B cell (primary cell): ENCODE measurements at regions not wholly inside any gene's neighbourhood (a gene's known extent, or its start where the extent isn't known, plus 50 kb on each side); places are given as distances from the start of the nearest gene placed in this dataset.

Experiments used
- ATAC-seq: fragments of 200-7000 bp; cut with Tn5 transposase; one replicate; pipeline ENCODE4 v1.10.0; 2021; ENCODE audit warnings: low read depth, mild to moderate bottlenecking, moderate number of reproducible peaks, moderate library complexity
- CTCF ChIA-PET: fragments of 350-600 bp; sonication (Branson Sonifier 250); formaldehyde crosslinking; loops from one replicate; lab custom pipeline; 2021; ENCODE audit warnings: antibody characterized with exemption, inconsistent platforms; lab: Charles Lee
- POLR2A ChIA-PET: fragments of 350-600 bp; sonication (Branson Sonifier 250); formaldehyde crosslinking; loops from one replicate; lab custom pipeline; 2021; ENCODE audit warnings: antibody characterized with exemption; lab: Charles Lee
- DNase-seq: peaks from one replicate; pipeline ENCODE4 v3.0.0; 2013
- H2AFZ ChIP-seq: 2 replicates; pipeline ENCODE4 v1.6.1; 2012; ENCODE audit warnings: mild to moderate bottlenecking, low read depth, low read length; ENCODE audit not compliant: insufficient read depth, poor library complexity, severe bottlenecking
- H3K27ac ChIP-seq, 2 donors: 1 replicate in 1 of 2; 2 replicates in 1 of 2; pipeline ENCODE4 v1.5.1; 2012 to 2013; ENCODE audit warnings: low read length in 2 of 2, mild to moderate bottlenecking in 2 of 2, moderate library complexity in 1 of 2
- H3K27me3 ChIP-seq, 4 experiments: fragments of 200-600 bp in 1 of 4; sonication (generic) in 1 of 4; replicated peaks in 1 of 4; 1 replicate in 2 of 4; 2 replicates in 2 of 4; pipeline versions ENCODE4 v1.6.1 to v1.7.0; 2013 to 2016; ENCODE audit warnings: low read length in 3 of 4, mild to moderate bottlenecking in 2 of 4, mixed read lengths in 1 of 4, moderate library complexity in 1 of 4; ENCODE audit not compliant: insufficient read depth in 4 of 4, control insufficient read depth in 3 of 4; ENCODE audit errors: control extremely low read depth in 1 of 4
- H3K36me3 ChIP-seq, 2 experiments: replicated peaks in 1 of 2; 1 replicate in 1 of 2; 2 replicates in 1 of 2; pipeline versions ENCODE4 v1.6.1 to v1.7.1; 2013; ENCODE audit warnings: low read length in 1 of 2; ENCODE audit not compliant: insufficient read depth in 2 of 2, control insufficient read depth in 1 of 2; ENCODE audit errors: control extremely low read depth in 1 of 2, extremely low read depth in 1 of 2
- H3K4me1 ChIP-seq, 2 donors: fragments of 200-600 bp in 1 of 2; sonication (generic) in 1 of 2; 1 replicate in 1 of 2; 2 replicates in 1 of 2; pipeline versions ENCODE4 v1.5.1 to v1.6.1; 2013 to 2017; ENCODE audit warnings: low read length in 2 of 2; ENCODE audit not compliant: control insufficient read depth in 2 of 2, insufficient read depth in 2 of 2
- H3K4me2 ChIP-seq: replicated peaks from 2 replicates; pipeline ENCODE3; 2012; ENCODE audit warnings: mild to moderate bottlenecking, low read depth, low read length; ENCODE audit not compliant: poor library complexity, severe bottlenecking
- H3K4me3 ChIP-seq, 5 experiments: fragments of 200-600 bp in 1 of 5; sonication (generic) in 1 of 5; 1 replicate in 3 of 5; 2 replicates in 2 of 5; pipeline versions ENCODE4 v1.5.1 to v1.7.0; 2011 to 2016; ENCODE audit warnings: low read length in 4 of 5, mild to moderate bottlenecking in 4 of 5, low read depth in 2 of 5, control low read depth in 1 of 5, moderate library complexity in 1 of 5; ENCODE audit not compliant: insufficient read depth in 1 of 5; ENCODE audit errors: control extremely low read depth in 1 of 5, extremely low read depth in 1 of 5
- H3K79me2 ChIP-seq: fragments of 200-600 bp; sonication (generic); one replicate; pipeline ENCODE4 v1.6.0; 2016; ENCODE audit warnings: low read length; ENCODE audit not compliant: control insufficient read depth, insufficient read depth
- H3K9ac ChIP-seq: fragments of 200-600 bp; sonication (generic); 2 replicates; pipeline ENCODE4 v1.6.1; 2017; ENCODE audit warnings: mild to moderate bottlenecking, low read length, moderate library complexity
- H3K9me3 ChIP-seq, 3 donors: one replicate each; pipeline versions ENCODE4 v1.6.1 to v1.7.1; 2013; ENCODE audit warnings: low read length in 2 of 3; ENCODE audit not compliant: control insufficient read depth in 2 of 3, insufficient read depth in 1 of 3; ENCODE audit errors: control extremely low read depth in 1 of 3
- H4K20me1 ChIP-seq: 2 replicates; pipeline ENCODE4 v1.6.0; 2012; ENCODE audit warnings: mild to moderate bottlenecking, low read length; ENCODE audit not compliant: insufficient read depth, control insufficient read depth, poor library complexity, severe bottlenecking
- H3K27ac Mint-ChIP-seq: one replicate; pipeline ENCODE4 v1.8.0; 2021; ENCODE audit warnings: mixed read lengths
- H3K27me3 Mint-ChIP-seq: one replicate; pipeline ENCODE4 v1.8.0; 2021; ENCODE audit warnings: mixed read lengths
- H3K4me1 Mint-ChIP-seq: one replicate; pipeline ENCODE4 v1.8.0; 2021; ENCODE audit warnings: mixed read lengths
- H3K4me3 Mint-ChIP-seq: one replicate; pipeline ENCODE4 v1.8.0; 2021; ENCODE audit warnings: mixed read lengths
- H3K9me3 Mint-ChIP-seq: one replicate; pipeline ENCODE4 v1.8.0; 2022; ENCODE audit warnings: mixed read lengths; ENCODE audit not compliant: insufficient read depth
- EZH2 ChIP-seq: IDR thresholded peaks from 2 replicates; pipeline ENCODE4 v1.6.1; 2012; ENCODE audit warnings: borderline replicate concordance, low read depth, mild to moderate bottlenecking, moderate library complexity, low read length; ENCODE audit not compliant: insufficient read depth, poor library complexity, severe bottlenecking
- WGBS: methylation state at CpG from one replicate; pipeline ENCODE4 v1.1.5; 2013; ENCODE audit warnings: missing lambda C conversion rate; ENCODE audit not compliant: insufficient coverage; 5-methylcytosine and 5-hydroxymethylcytosine counted together
- intact Hi-C: fragments of 100-400 bp; cut with micrococcal nuclease; formaldehyde crosslinking; loops from one replicate; pipeline ENCODE4 v1.10.0; 2022
- TF ChIP-seq, protein P1 (sequence below): fragments of 200-600 bp; IDR thresholded peaks from one replicate; pipeline ENCODE4 v1.8.0; 2022; ENCODE audit warnings: antibody characterized with exemption, mild to moderate bottlenecking

GRCh38 chr13:108018371-108018870, 196.9 kb downstream of the LIG4 start:
- H3K9ac ChIP-seq = no peak overlapping the region
- H3K36me3 ChIP-seq = no peaks in the 10 kb centered on the region
- no peak overlapping the region for H3K4me2 ChIP-seq
- DNase-seq (no peak), ATAC-seq (no peak)
- no CpG with 5 or more reads among the region's 2 CpGs for WGBS
- H3K27ac ChIP-seq = no peak overlapping the region
- Mint-ChIP-seq H3K4me3 (no peak overlapping the region), H3K9me3 (peaks cover 5% of the 10 kb centered on the region), H3K4me1 (no peaks in the 10 kb centered on the region), H3K27ac (no peak overlapping the region), H3K27me3 (no peaks in the 10 kb centered on the region)
- no peaks in the 10 kb centered on the region for H3K4me1 ChIP-seq
- peaks cover 0 to 7% (median 7%) of the 10 kb centered on the region in 3 donors for H3K9me3 ChIP-seq
- TF ChIP-seq, protein P1, sequence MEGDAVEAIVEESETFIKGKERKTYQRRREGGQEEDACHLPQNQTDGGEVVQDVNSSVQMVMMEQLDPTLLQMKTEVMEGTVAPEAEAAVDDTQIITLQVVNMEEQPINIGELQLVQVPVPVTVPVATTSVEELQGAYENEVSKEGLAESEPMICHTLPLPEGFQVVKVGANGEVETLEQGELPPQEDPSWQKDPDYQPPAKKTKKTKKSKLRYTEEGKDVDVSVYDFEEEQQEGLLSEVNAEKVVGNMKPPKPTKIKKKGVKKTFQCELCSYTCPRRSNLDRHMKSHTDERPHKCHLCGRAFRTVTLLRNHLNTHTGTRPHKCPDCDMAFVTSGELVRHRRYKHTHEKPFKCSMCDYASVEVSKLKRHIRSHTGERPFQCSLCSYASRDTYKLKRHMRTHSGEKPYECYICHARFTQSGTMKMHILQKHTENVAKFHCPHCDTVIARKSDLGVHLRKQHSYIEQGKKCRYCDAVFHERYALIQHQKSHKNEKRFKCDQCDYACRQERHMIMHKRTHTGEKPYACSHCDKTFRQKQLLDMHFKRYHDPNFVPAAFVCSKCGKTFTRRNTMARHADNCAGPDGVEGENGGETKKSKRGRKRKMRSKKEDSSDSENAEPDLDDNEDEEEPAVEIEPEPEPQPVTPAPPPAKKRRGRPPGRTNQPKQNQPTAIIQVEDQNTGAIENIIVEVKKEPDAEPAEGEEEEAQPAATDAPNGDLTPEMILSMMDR = no peak
- TF ChIP-seq EZH2 = no peak
- H3K4me3 ChIP-seq = no peak overlapping the region
- ChIA-PET POLR2A (no interaction called here), CTCF (no interaction called here)
- H4K20me1 ChIP-seq = no peaks in the 10 kb centered on the region
- H3K27me3 ChIP-seq = no peaks in the 10 kb centered on the region
- no peak overlapping the region for H2AFZ ChIP-seq
- H3K79me2 ChIP-seq = no peaks in the 10 kb centered on the region
- intact Hi-C loops = no loop called here

- WGBS = 88% methylated on average over 5 of the region's 9 CpGs
These were observed 208.7 kb downstream of the LIG4 start for GRCh38 chr13:108006619-108007018.

More at GRCh38 chr13:108006619-108007018, 208.7 kb downstream of the LIG4 start:
- ChIA-PET CTCF (no interaction called here), POLR2A (no interaction called here)
- Mint-ChIP-seq H3K27ac (no peak overlapping the region), H3K9me3 (peaks cover 3% of the 10 kb centered on the region), H3K4me1 (no peaks in the 10 kb centered on the region), H3K27me3 (no peaks in the 10 kb centered on the region), H3K4me3 (no peak overlapping the region)
- no peak overlapping the region for H3K9ac ChIP-seq
- H3K79me2 ChIP-seq = no peaks in the 10 kb centered on the region
- no peaks in the 10 kb centered on the region for H3K4me1 ChIP-seq
- no peak overlapping the region for H3K4me3 ChIP-seq
- H3K9me3 ChIP-seq = peaks cover 0 to 10% (median 0%) of the 10 kb centered on the region in 3 donors
- TF ChIP-seq, protein P1 = no peak
- TF ChIP-seq EZH2 = no peak
- H3K27me3 ChIP-seq = no peaks in the 10 kb centered on the region
- H3K36me3 ChIP-seq = no peaks in the 10 kb centered on the region
- ATAC-seq (no peak), DNase-seq (no peak)
- intact Hi-C loops = no loop called here
- H4K20me1 ChIP-seq = no peaks in the 10 kb centered on the region
- H3K4me2 ChIP-seq = no peak overlapping the region
- H2AFZ ChIP-seq = no peak overlapping the region
- H3K27ac ChIP-seq = no peak overlapping the region
